NCI-H748 (cell line): ENCODE measurements at regions not wholly inside any gene's neighbourhood (a gene's known extent, or its start where the extent isn't known, plus 50 kb on each side); places are given as distances from the start of the nearest gene placed in this dataset.
"Not testable (repeated sequence)": the region's sequence is repeated elsewhere in the genome, so short reads cannot be mapped to it uniquely, and the experiment has no call there.

Experiments
- DNase-seq: peaks from one replicate; lab custom pipeline; 2025; ENCODE audit not compliant: unreplicated experiment; lab: John Stamatoyannopoulos, UW

- no peak for DNase-seq
Measured at GRCh38 chr9:108803428-108804065, 52.2 kb downstream of the ACTL7B start.

GRCh38 chr9:108802967-108803366, 52.8 kb downstream of the ACTL7B start:
- no peak for DNase-seq

- no peak for DNase-seq
Measured at GRCh38 chr9:108801949-108802348, 53.8 kb downstream of the ACTL7B start.

- no peak for DNase-seq
Measured at GRCh38 chr9:108800632-108801099, 55.1 kb downstream of the ACTL7B start.

GRCh38 chr9:108793573-108793972, 62.2 kb downstream of the ACTL7B start:
- no peak for DNase-seq

- no peak for DNase-seq
Measured at GRCh38 chr9:108789742-108790141, 66.0 kb downstream of the ACTL7B start.

- no peak for DNase-seq
Measured at GRCh38 chr9:108787690-108788048, 68.1 kb downstream of the ACTL7B start.

GRCh38 chr9:108786901-108787689, 68.7 kb downstream of the ACTL7B start:
- no peak for DNase-seq

GRCh38 chr9:108786322-108786721, 69.5 kb downstream of the ACTL7B start:
- no peak for DNase-seq

GRCh38 chr9:108784998-108785397, 70.8 kb downstream of the ACTL7B start:
- DNase-seq, result no peak

- DNase-seq, result no peak
Measured at GRCh38 chr9:108783731-108784495, 71.9 kb downstream of the ACTL7B start.

- DNase-seq, result no peak
Measured at GRCh38 chr9:108783326-108783725, 72.5 kb downstream of the ACTL7B start.

- DNase-seq, result no peak
Measured at GRCh38 chr9:108780942-108781734, 74.6 kb downstream of the ACTL7B start.

GRCh38 chr9:108779551-108780325, 76.0 kb downstream of the ACTL7B start:
- DNase-seq, result no peak

GRCh38 chr9:108776920-108777639, 78.7 kb downstream of the ACTL7B start:
- peak; percentile 72 for DNase-seq

- peak; percentile 45 for DNase-seq
Measured at GRCh38 chr9:108775901-108776306, 79.9 kb downstream of the ACTL7B start.

GRCh38 chr9:108774088-108774487, 81.7 kb downstream of the ACTL7B start:
- not testable (repeated sequence) for DNase-seq

GRCh38 chr9:108772301-108772894, 83.4 kb downstream of the ACTL7B start:
- no peak for DNase-seq

- DNase-seq, result no peak
Measured at GRCh38 chr9:108768744-108769143, 87.0 kb downstream of the ACTL7B start.
